Liver (tissue), 3 donors: ENCODE measurements at regions not wholly inside any gene's neighbourhood (a gene's known extent, or its start where the extent isn't known, plus 50 kb on each side); places are given as distances from the start of the nearest gene placed in this dataset.

Experiments used
- FOXA1 ChIP-seq: IDR thresholded peaks from 2 replicates; pipeline ENCODE4 v1.6.1; 2016; ENCODE audit warnings: antibody characterized with exemption
- HNF4G ChIP-seq: IDR thresholded peaks from 2 replicates; pipeline ENCODE4 v1.6.1; 2016; ENCODE audit warnings: antibody characterized with exemption
- NR2F2 ChIP-seq: IDR thresholded peaks from 2 replicates; pipeline ENCODE4 v1.6.1; 2016; ENCODE audit warnings: antibody characterized with exemption
- RAD21 ChIP-seq, 2 donors: IDR thresholded peaks; 2 replicates each; pipeline ENCODE4 v1.6.1; 2016; ENCODE audit warnings: antibody characterized with exemption in 2 of 2, mild to moderate bottlenecking in 2 of 2
- RXRA ChIP-seq, 2 donors: IDR thresholded peaks; 2 replicates each; pipeline ENCODE4 v1.6.1; 2017 to 2018; ENCODE audit warnings: antibody characterized with exemption in 2 of 2, mild to moderate bottlenecking in 1 of 2
- SP1 ChIP-seq: IDR thresholded peaks from 2 replicates; pipeline ENCODE4 v1.6.1; 2018; ENCODE audit warnings: antibody characterized with exemption, mild to moderate bottlenecking
- TF ChIP-seq, protein P1 (sequence below): fragments of 150-350 bp; IDR thresholded peaks from 2 replicates; pipeline ENCODE4 v1.5.1; 2017; ENCODE audit warnings: improper control_type of control experiment, low read depth, low read length; ENCODE audit not compliant: missing input control
- TF ChIP-seq, protein P2 (sequence below): IDR thresholded peaks from 2 replicates; pipeline ENCODE4 v1.6.1; 2016; ENCODE audit warnings: antibody characterized with exemption
- donor health status: healthy.
- donor health status: healthy.

GRCh38 chr16:8203101-8203500 is 387.2 kb downstream of the TMEM114 start:
- TF ChIP-seq, protein P1, sequence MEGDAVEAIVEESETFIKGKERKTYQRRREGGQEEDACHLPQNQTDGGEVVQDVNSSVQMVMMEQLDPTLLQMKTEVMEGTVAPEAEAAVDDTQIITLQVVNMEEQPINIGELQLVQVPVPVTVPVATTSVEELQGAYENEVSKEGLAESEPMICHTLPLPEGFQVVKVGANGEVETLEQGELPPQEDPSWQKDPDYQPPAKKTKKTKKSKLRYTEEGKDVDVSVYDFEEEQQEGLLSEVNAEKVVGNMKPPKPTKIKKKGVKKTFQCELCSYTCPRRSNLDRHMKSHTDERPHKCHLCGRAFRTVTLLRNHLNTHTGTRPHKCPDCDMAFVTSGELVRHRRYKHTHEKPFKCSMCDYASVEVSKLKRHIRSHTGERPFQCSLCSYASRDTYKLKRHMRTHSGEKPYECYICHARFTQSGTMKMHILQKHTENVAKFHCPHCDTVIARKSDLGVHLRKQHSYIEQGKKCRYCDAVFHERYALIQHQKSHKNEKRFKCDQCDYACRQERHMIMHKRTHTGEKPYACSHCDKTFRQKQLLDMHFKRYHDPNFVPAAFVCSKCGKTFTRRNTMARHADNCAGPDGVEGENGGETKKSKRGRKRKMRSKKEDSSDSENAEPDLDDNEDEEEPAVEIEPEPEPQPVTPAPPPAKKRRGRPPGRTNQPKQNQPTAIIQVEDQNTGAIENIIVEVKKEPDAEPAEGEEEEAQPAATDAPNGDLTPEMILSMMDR: no peak
- TF ChIP-seq RXRA (IDR thresholded peaks at IDR 0.05): no peak
- TF ChIP-seq, protein P2, sequence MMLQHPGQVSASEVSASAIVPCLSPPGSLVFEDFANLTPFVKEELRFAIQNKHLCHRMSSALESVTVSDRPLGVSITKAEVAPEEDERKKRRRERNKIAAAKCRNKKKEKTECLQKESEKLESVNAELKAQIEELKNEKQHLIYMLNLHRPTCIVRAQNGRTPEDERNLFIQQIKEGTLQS: no peak
- no peak for TF ChIP-seq NR2F2
- no peak for TF ChIP-seq HNF4G
- no peak for TF ChIP-seq RAD21 (IDR thresholded peaks at IDR 0.05)
- no peak for TF ChIP-seq FOXA1
- no peak for TF ChIP-seq SP1
